ENCODE measurements at regions not wholly inside any gene's neighbourhood (a gene's known extent, or its start where the extent isn't known, plus 50 kb on each side); places are given as distances from the start of the nearest gene placed in this dataset.

DNA sequence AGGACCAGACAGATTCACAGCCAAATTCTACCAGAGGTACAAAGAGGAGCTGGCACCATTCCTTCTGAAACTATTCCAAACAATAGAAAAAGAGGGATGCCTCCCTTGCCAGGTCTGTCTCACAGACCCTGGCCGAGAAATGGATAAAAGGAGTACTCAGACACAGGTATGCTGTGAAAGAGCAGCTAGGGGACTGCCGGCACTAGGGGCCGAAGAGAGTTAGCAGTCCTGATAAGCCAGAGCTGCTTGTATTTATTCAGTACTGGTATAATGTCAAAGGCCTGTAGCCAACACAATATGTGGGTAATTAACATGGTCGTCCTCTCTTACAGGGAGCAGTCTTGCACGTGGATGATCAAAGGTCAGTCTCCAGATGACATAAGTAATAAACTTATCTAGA is 1042.1 kb upstream of the LCORL start:
- TF ChIP-seq, protein P1, sequence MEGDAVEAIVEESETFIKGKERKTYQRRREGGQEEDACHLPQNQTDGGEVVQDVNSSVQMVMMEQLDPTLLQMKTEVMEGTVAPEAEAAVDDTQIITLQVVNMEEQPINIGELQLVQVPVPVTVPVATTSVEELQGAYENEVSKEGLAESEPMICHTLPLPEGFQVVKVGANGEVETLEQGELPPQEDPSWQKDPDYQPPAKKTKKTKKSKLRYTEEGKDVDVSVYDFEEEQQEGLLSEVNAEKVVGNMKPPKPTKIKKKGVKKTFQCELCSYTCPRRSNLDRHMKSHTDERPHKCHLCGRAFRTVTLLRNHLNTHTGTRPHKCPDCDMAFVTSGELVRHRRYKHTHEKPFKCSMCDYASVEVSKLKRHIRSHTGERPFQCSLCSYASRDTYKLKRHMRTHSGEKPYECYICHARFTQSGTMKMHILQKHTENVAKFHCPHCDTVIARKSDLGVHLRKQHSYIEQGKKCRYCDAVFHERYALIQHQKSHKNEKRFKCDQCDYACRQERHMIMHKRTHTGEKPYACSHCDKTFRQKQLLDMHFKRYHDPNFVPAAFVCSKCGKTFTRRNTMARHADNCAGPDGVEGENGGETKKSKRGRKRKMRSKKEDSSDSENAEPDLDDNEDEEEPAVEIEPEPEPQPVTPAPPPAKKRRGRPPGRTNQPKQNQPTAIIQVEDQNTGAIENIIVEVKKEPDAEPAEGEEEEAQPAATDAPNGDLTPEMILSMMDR (IDR thresholded peaks at IDR 0.05; ENCODE audit: low read depth, low read length, poor library complexity, severe bottlenecking): no peak
- TF ChIP-seq EZH2phosphoT487 (IDR thresholded peaks at IDR 0.05; ENCODE audit: borderline replicate concordance, low read length): no peak

Data from DOHH2 (cell line).